ENCODE measurements at regions not wholly inside any gene's neighbourhood (a gene's known extent, or its start where the extent isn't known, plus 50 kb on each side); places are given as distances from the start of the nearest gene placed in this dataset.

DNA sequence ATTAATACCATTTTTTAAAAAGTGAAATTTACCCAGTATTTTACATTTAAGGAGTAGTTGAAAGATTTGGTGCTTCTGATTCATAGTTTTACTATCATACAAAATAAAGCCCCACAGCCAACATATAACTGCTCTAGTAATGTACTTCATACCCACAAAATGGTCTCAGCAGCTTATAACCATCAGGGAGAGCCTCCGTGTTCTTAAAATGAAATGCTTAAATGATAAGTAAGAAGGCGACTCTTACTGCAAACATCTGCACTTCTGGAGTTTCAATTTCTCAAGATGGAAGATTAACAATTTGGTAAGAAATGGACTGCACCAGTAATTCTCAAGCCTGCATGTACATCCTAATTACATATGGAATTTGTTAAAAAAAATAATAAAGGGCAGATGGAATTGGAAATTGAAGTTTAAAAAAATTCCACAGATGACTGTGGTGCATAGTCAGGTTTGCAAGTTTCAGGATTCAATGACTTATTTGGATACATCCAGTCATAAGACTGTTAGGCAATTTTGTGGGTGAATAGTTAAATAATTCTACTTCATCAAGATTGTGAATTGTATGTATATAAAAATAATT is 461.0 kb downstream of the KIF20B start:
- Histone ChIP-seq H3K27ac (ENCODE audit: low read length) (no peak overlapping the region), H2AFZ (ENCODE audit: low read length) (no peak overlapping the region), H3K9ac (ENCODE audit: low read length) (no peak overlapping the region), H3K9me2 (replicated peaks; ENCODE audit: insufficient read depth, low read length) (no peaks in the 10 kb centered on the region), H3K4me2 (ENCODE audit: low read depth, low read length) (no peak overlapping the region), H3K27me3 (replicated peaks; ENCODE audit: insufficient read depth, low read length) (no peaks in the 10 kb centered on the region), H3K79me2 (ENCODE audit: low read length) (no peaks in the 10 kb centered on the region), H3K9me3 (replicated peaks; ENCODE audit: insufficient read depth, low read length) (no peaks in the 10 kb centered on the region), H3K4me3 (ENCODE audit: low read length) (no peak overlapping the region), H3F3A (ENCODE audit: insufficient read depth, low read length) (no peaks in the 10 kb centered on the region), H3K36me3 (replicated peaks; ENCODE audit: insufficient read depth, low read length) (no peaks in the 10 kb centered on the region), H4K20me1 (ENCODE audit: insufficient read depth, low read length) (no peaks in the 10 kb centered on the region), H3K4me1 (ENCODE audit: low read length) (no peaks in the 10 kb centered on the region)
- TF ChIP-seq, protein P1, sequence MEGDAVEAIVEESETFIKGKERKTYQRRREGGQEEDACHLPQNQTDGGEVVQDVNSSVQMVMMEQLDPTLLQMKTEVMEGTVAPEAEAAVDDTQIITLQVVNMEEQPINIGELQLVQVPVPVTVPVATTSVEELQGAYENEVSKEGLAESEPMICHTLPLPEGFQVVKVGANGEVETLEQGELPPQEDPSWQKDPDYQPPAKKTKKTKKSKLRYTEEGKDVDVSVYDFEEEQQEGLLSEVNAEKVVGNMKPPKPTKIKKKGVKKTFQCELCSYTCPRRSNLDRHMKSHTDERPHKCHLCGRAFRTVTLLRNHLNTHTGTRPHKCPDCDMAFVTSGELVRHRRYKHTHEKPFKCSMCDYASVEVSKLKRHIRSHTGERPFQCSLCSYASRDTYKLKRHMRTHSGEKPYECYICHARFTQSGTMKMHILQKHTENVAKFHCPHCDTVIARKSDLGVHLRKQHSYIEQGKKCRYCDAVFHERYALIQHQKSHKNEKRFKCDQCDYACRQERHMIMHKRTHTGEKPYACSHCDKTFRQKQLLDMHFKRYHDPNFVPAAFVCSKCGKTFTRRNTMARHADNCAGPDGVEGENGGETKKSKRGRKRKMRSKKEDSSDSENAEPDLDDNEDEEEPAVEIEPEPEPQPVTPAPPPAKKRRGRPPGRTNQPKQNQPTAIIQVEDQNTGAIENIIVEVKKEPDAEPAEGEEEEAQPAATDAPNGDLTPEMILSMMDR (IDR thresholded peaks at IDR 0.05; ENCODE audit: low read length), result no peak
- no peak for TF ChIP-seq EZH2 (optimal IDR thresholded peaks at IDR 0.05; ENCODE audit: low read depth, low read length)
- TF ChIP-seq EZH2phosphoT487 (IDR thresholded peaks at IDR 0.05; ENCODE audit: low read length), result no peak
- no peak for DNase-seq

GRCh38 chr10:90167174-90168064 is 466.0 kb downstream of the KIF20B start:
- Histone ChIP-seq H3K27me3 (replicated peaks; ENCODE audit: insufficient read depth, low read length) (no peaks in the 10 kb centered on the region), H3F3A (ENCODE audit: insufficient read depth, low read length) (no peaks in the 10 kb centered on the region), H3K4me3 (ENCODE audit: low read length) (no peak overlapping the region), H3K27ac (ENCODE audit: low read length) (no peak overlapping the region), H3K9me3 (replicated peaks; ENCODE audit: insufficient read depth, low read length) (no peaks in the 10 kb centered on the region), H4K20me1 (ENCODE audit: insufficient read depth, low read length) (no peaks in the 10 kb centered on the region), H3K9ac (ENCODE audit: low read length) (no peak overlapping the region), H3K9me2 (replicated peaks; ENCODE audit: insufficient read depth, low read length) (no peaks in the 10 kb centered on the region), H3K36me3 (replicated peaks; ENCODE audit: insufficient read depth, low read length) (no peaks in the 10 kb centered on the region), H3K79me2 (ENCODE audit: low read length) (no peaks in the 10 kb centered on the region), H3K4me2 (ENCODE audit: low read depth, low read length) (no peak overlapping the region), H2AFZ (ENCODE audit: low read length) (no peak overlapping the region), H3K4me1 (ENCODE audit: low read length) (no peaks in the 10 kb centered on the region)
- TF ChIP-seq EZH2phosphoT487 (IDR thresholded peaks at IDR 0.05; ENCODE audit: low read length) (no peak), EZH2 (optimal IDR thresholded peaks at IDR 0.05; ENCODE audit: low read depth, low read length) (no peak)
- TF ChIP-seq, protein P1 (IDR thresholded peaks at IDR 0.05; ENCODE audit: low read length), result no peak
- DNase-seq, result no peak

DNA sequence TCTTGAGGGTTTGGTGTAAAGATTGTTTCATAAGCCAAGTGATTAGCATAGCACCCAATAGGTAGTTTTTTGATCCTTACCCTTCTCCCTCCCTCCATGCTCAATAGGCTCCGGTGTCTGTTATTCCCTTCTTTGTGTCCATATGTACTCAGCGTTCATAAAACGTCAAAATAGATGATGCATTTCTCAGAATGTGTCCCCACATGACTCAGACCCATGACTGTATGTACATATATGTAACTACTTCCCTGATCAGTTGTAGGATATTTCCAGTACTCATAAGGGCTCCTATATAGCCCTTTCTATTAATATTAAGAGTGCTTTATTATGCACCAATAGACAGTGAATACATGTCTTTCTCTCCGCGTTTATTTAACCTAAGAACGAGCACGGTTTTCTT is 466.9 kb downstream of the KIF20B start:
- Histone ChIP-seq H3K4me3 (ENCODE audit: low read length) (no peak overlapping the region), H3K9ac (ENCODE audit: low read length) (no peak overlapping the region), H3K4me2 (ENCODE audit: low read depth, low read length) (no peak overlapping the region), H3K27me3 (replicated peaks; ENCODE audit: insufficient read depth, low read length) (no peaks in the 10 kb centered on the region), H3K9me3 (replicated peaks; ENCODE audit: insufficient read depth, low read length) (no peaks in the 10 kb centered on the region), H3F3A (ENCODE audit: insufficient read depth, low read length) (no peaks in the 10 kb centered on the region), H2AFZ (ENCODE audit: low read length) (no peak overlapping the region), H3K27ac (ENCODE audit: low read length) (no peak overlapping the region), H3K9me2 (replicated peaks; ENCODE audit: insufficient read depth, low read length) (no peaks in the 10 kb centered on the region), H3K79me2 (ENCODE audit: low read length) (no peaks in the 10 kb centered on the region), H4K20me1 (ENCODE audit: insufficient read depth, low read length) (no peaks in the 10 kb centered on the region), H3K36me3 (replicated peaks; ENCODE audit: insufficient read depth, low read length) (no peaks in the 10 kb centered on the region), H3K4me1 (ENCODE audit: low read length) (no peaks in the 10 kb centered on the region)
- no peak for DNase-seq
- TF ChIP-seq EZH2 (optimal IDR thresholded peaks at IDR 0.05; ENCODE audit: low read depth, low read length) (no peak), EZH2phosphoT487 (IDR thresholded peaks at IDR 0.05; ENCODE audit: low read length) (no peak)
- TF ChIP-seq, protein P1 (IDR thresholded peaks at IDR 0.05; ENCODE audit: low read length), result no peak

Measured in MM.1S (cell line).